ENCODE measurements at regions not wholly inside any gene's neighbourhood (a gene's known extent, or its start where the extent isn't known, plus 50 kb on each side); places are given as distances from the start of the nearest gene placed in this dataset.
"Not testable (repeated sequence)": the region's sequence is repeated elsewhere in the genome, so short reads cannot be mapped to it uniquely, and the experiment has no call there.

GRCh38 chr20:22851679-22852346 is 183.3 kb upstream of the SSTR4 start:
- not testable (repeated sequence) for H2BK20ac ChIP-seq (ENCODE audit: low read depth, low read length, poor library complexity, severe bottlenecking); H2BK15ac ChIP-seq (ENCODE audit: low read depth, low read length); H3K18ac ChIP-seq (ENCODE audit: insufficient read length, low read depth, low read length); H3K9me3 ChIP-seq (ENCODE audit: control insufficient read depth, low read depth, low read length); H3K4me2 ChIP-seq (ENCODE audit: insufficient read depth, insufficient read length, low read length); H4K91ac ChIP-seq (ENCODE audit: insufficient read length, low read depth, low read length); H4K8ac ChIP-seq (replicated peaks; ENCODE audit: insufficient read length, low read depth, low read length); H3K27ac ChIP-seq (ENCODE audit: insufficient read length, low read depth, low read length); H3K9me3 Mint-ChIP-seq; H3K36me3 Mint-ChIP-seq (ENCODE audit: insufficient read depth in 1 of 3, low read depth in 3 of 3); H3K27me3 ChIP-seq (ENCODE audit: insufficient read depth, low read length); H3K27ac Mint-ChIP-seq; H3K23ac ChIP-seq (ENCODE audit: insufficient read length, low read depth, low read length); H3K4me1 Mint-ChIP-seq; H3K4me3 Mint-ChIP-seq; H4K20me1 ChIP-seq (ENCODE audit: control insufficient read depth, insufficient read depth, insufficient read length); H3K4me1 ChIP-seq (ENCODE audit: insufficient read depth, low read length); H2BK12ac ChIP-seq (ENCODE audit: insufficient read length, low read depth, low read length); H4K5ac ChIP-seq (ENCODE audit: insufficient read length, low read depth, low read length); H3K9ac ChIP-seq (ENCODE audit: extremely low read depth, insufficient read length, low read length); H3K79me2 ChIP-seq (ENCODE audit: insufficient read depth, low read length); H2AK5ac ChIP-seq (ENCODE audit: insufficient read length, low read length); H2BK5ac ChIP-seq (ENCODE audit: insufficient read length, low read length); H3K79me1 ChIP-seq (ENCODE audit: insufficient read depth, low read depth, low read length, poor library complexity, severe bottlenecking); H2AFZ ChIP-seq (ENCODE audit: low read length); H3K4ac ChIP-seq (ENCODE audit: low read depth, low read length); H3T11ph ChIP-seq (ENCODE audit: low read length); H3K14ac ChIP-seq (ENCODE audit: insufficient read depth, low read length); H2BK120ac ChIP-seq (ENCODE audit: low read depth, low read length, poor library complexity, severe bottlenecking); H3K23me2 ChIP-seq (ENCODE audit: insufficient read length, low read depth, low read length, poor library complexity, severe bottlenecking); H3K56ac ChIP-seq (ENCODE audit: insufficient read length, low read depth, low read length)
- peak; percentile 91 for TF ChIP-seq CTCF (conservative IDR thresholded peaks at IDR 0.05)
- peak; percentile 80 for DNase-seq
- H3K27me3 Mint-ChIP-seq (ENCODE audit: low read depth), result peaks cover 27% of the 10 kb centered on the region
- no CpG with 5 or more reads among the region's 3 CpGs for WGBS (ENCODE audit: extremely low coverage, insufficient read length, low lambda C conversion rate)
